Endodermal cell (in vitro differentiated cells): ENCODE measurements at regions not wholly inside any gene's neighbourhood (a gene's known extent, or its start where the extent isn't known, plus 50 kb on each side); places are given as distances from the start of the nearest gene placed in this dataset.

Experiments
- DNase-seq: peaks from one replicate; pipeline ENCODE4 v3.0.0-alpha.2; 2017
- H3K27ac ChIP-seq: 2 replicates; pipeline ENCODE4 v1.5.1; 2013; ENCODE audit warnings: mild to moderate bottlenecking, low read depth, low read length, moderate library complexity
- H3K27me3 ChIP-seq: 2 replicates; pipeline ENCODE4 v1.6.1; 2013; ENCODE audit warnings: mild to moderate bottlenecking, low read length, moderate library complexity; ENCODE audit not compliant: insufficient read depth, control insufficient read depth, poor library complexity, severe bottlenecking
- H3K36me3 ChIP-seq: 2 replicates; pipeline ENCODE4 v1.7.0; 2013; ENCODE audit warnings: mild to moderate bottlenecking, low read length, moderate library complexity; ENCODE audit not compliant: control insufficient read depth, insufficient read depth
- H3K4me1 ChIP-seq: one replicate; pipeline ENCODE4 v1.7.0; 2013; ENCODE audit warnings: low read length; ENCODE audit not compliant: control insufficient read depth, insufficient read depth
- H3K4me3 ChIP-seq: 2 replicates; pipeline ENCODE4 v1.5.1; 2013; ENCODE audit warnings: mild to moderate bottlenecking, low read length, moderate library complexity
- H3K9ac ChIP-seq: 2 replicates; pipeline ENCODE4 v1.6.1; 2013; ENCODE audit warnings: mild to moderate bottlenecking, low read length, moderate library complexity; ENCODE audit not compliant: poor library complexity, severe bottlenecking; ENCODE audit errors: extremely low read depth
- H3K9me3 ChIP-seq: 2 replicates; pipeline ENCODE4 v1.6.1; 2013; ENCODE audit warnings: mild to moderate bottlenecking, low read length, moderate library complexity; ENCODE audit not compliant: control insufficient read depth
- H3K27ac Mint-ChIP-seq: 2 replicates; pipeline ENCODE4 v1.8.0; 2020; ENCODE audit warnings: mixed read lengths
- H3K27me3 Mint-ChIP-seq: 2 replicates; pipeline ENCODE4 v1.8.0; 2021; ENCODE audit warnings: mild to moderate bottlenecking, mixed read lengths; ENCODE audit not compliant: insufficient read depth
- H3K36me3 Mint-ChIP-seq: 2 replicates; pipeline ENCODE4 v1.8.0; 2020; ENCODE audit warnings: low read depth, mixed read lengths
- H3K4me1 Mint-ChIP-seq: 2 replicates; pipeline ENCODE4 v1.8.0; 2020; ENCODE audit warnings: mixed read lengths
- H3K4me3 Mint-ChIP-seq: 2 replicates; pipeline ENCODE4 v1.8.0; 2020; ENCODE audit warnings: mild to moderate bottlenecking, moderate library complexity, mixed read lengths
- H3K9me3 Mint-ChIP-seq: 2 replicates; pipeline ENCODE4 v1.8.0; 2020; ENCODE audit warnings: mild to moderate bottlenecking, mixed read lengths
- WGBS, 2 experiments: methylation state at CpG; one replicate each; pipeline versions ENCODE4 v1.1.5 to v1.1.7; 2013; ENCODE audit warnings: missing lambda C conversion rate in 2 of 2, mixed read lengths in 1 of 2; ENCODE audit not compliant: insufficient coverage in 1 of 2, insufficient read length in 1 of 2; 5-methylcytosine and 5-hydroxymethylcytosine counted together
- TF ChIP-seq, protein P1 (sequence below): fragments of 200-600 bp; sonication (generic); conservative IDR thresholded peaks from 2 replicates; pipeline ENCODE4 v1.5.0; 2021; ENCODE audit warnings: antibody characterized with exemption, mild to moderate bottlenecking

DNA sequence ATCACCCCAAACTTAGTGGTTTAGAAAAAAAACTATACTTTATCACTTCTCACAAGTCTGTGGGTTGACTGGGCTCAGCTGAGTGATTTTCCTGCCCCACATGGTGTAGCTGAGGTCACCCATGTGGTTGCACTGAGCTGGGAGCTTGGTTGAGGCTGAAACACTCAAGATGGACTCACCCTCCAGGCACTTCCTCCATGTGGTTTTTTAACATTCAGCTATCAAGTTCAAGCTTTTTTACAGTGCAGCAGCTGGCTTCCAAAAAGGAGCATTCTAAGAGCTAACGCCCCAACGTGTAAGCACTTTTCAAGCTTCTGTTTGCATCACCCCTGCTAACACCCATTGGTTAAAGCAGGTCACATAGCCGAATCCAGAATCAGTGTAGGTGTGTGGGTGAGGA lies 105.9 kb upstream of the CREB1 start:
- no peaks in the 10 kb centered on the region for H3K9me3 ChIP-seq
- no peak overlapping the region for H3K4me3 ChIP-seq
- H3K27ac Mint-ChIP-seq: no peak overlapping the region
- WGBS, 2 experiments: 90 to 100% methylated on average over 1 to 3 of the region's 3 CpGs
- no peaks in the 10 kb centered on the region for H3K36me3 ChIP-seq
- no peak overlapping the region for H3K4me3 Mint-ChIP-seq
- no peaks in the 10 kb centered on the region for H3K4me1 Mint-ChIP-seq
- TF ChIP-seq, protein P1, sequence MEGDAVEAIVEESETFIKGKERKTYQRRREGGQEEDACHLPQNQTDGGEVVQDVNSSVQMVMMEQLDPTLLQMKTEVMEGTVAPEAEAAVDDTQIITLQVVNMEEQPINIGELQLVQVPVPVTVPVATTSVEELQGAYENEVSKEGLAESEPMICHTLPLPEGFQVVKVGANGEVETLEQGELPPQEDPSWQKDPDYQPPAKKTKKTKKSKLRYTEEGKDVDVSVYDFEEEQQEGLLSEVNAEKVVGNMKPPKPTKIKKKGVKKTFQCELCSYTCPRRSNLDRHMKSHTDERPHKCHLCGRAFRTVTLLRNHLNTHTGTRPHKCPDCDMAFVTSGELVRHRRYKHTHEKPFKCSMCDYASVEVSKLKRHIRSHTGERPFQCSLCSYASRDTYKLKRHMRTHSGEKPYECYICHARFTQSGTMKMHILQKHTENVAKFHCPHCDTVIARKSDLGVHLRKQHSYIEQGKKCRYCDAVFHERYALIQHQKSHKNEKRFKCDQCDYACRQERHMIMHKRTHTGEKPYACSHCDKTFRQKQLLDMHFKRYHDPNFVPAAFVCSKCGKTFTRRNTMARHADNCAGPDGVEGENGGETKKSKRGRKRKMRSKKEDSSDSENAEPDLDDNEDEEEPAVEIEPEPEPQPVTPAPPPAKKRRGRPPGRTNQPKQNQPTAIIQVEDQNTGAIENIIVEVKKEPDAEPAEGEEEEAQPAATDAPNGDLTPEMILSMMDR: no peak
- H3K9me3 Mint-ChIP-seq: no peaks in the 10 kb centered on the region
- no peak overlapping the region for H3K27ac ChIP-seq
- DNase-seq: no peak
- no peaks in the 10 kb centered on the region for H3K27me3 ChIP-seq
- no peak overlapping the region for H3K9ac ChIP-seq
- no peaks in the 10 kb centered on the region for H3K27me3 Mint-ChIP-seq
- no peaks in the 10 kb centered on the region for H3K4me1 ChIP-seq
- H3K36me3 Mint-ChIP-seq: no peaks in the 10 kb centered on the region

DNA sequence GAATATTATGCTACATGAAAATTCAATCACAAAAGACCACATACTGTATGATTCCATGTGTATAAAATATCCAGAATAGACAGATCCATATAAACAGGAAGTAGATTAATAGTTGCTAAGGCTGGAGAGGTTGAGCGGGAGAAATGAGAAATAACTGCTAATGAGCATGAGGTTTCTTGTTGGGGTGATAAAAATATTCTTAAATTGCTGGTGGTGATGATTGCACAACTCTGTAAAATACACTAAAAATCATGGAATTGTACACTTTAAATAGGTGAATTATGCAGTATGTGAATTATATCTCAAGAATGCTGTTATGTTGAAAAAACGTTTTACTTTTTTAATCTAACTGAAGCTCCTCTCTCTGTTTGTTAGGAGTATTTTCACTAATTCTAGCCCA lies 101.8 kb upstream of the CREB1 start:
- no peaks in the 10 kb centered on the region for H3K27me3 ChIP-seq
- no peak overlapping the region for H3K27ac ChIP-seq
- TF ChIP-seq, protein P1: no peak
- H3K4me1 Mint-ChIP-seq: no peaks in the 10 kb centered on the region
- no peaks in the 10 kb centered on the region for H3K9me3 Mint-ChIP-seq
- no peak for DNase-seq
- no peak overlapping the region for H3K9ac ChIP-seq
- H3K9me3 ChIP-seq: no peaks in the 10 kb centered on the region
- H3K27ac Mint-ChIP-seq: no peak overlapping the region
- H3K27me3 Mint-ChIP-seq: no peaks in the 10 kb centered on the region
- no peak overlapping the region for H3K4me3 Mint-ChIP-seq
- H3K36me3 ChIP-seq: no peaks in the 10 kb centered on the region
- H3K4me3 ChIP-seq: no peak overlapping the region
- no peaks in the 10 kb centered on the region for H3K36me3 Mint-ChIP-seq
- WGBS, 2 experiments: 64% methylated on average over 2 of the region's 2 CpGs; no CpG with 5 or more reads in 1 of the 2 experiments
- H3K4me1 ChIP-seq: no peaks in the 10 kb centered on the region

DNA sequence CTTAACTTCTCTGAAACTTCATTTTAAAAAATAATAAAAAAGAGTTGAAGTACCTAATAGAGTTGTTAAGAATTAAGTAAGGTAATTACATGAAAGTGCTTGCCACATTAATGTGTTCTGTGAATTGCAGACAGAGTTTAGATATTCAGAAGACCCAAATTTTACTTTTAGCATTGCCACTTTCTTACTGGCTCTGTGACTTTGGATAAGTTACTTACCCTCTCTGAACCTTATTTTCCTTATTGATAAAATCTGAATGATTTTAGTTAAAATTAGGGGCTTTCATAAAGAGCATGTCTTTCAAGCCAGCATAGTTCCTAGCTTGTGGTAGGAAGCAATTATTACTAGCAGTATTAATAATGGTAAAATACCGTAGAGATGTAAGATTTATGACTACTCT lies 101.2 kb upstream of the CREB1 start:
- Histone ChIP-seq H3K9me3 (no peaks in the 10 kb centered on the region), H3K9ac (no peak overlapping the region), H3K4me1 (no peaks in the 10 kb centered on the region), H3K27me3 (no peaks in the 10 kb centered on the region), H3K27ac (no peak overlapping the region), H3K36me3 (no peaks in the 10 kb centered on the region), H3K4me3 (no peak overlapping the region)
- H3K4me3 Mint-ChIP-seq: no peak overlapping the region
- 89% methylated on average over 1 of the region's 1 CpG; no CpG with 5 or more reads in 1 of the 2 experiments for WGBS, 2 experiments
- DNase-seq: no peak
- H3K36me3 Mint-ChIP-seq: no peaks in the 10 kb centered on the region
- H3K27ac Mint-ChIP-seq: no peak overlapping the region
- no peaks in the 10 kb centered on the region for H3K4me1 Mint-ChIP-seq
- H3K27me3 Mint-ChIP-seq: no peaks in the 10 kb centered on the region
- TF ChIP-seq, protein P1: no peak
- H3K9me3 Mint-ChIP-seq: no peaks in the 10 kb centered on the region
